K562 (cell line): ENCODE measurements at regions not wholly inside any gene's neighbourhood (a gene's known extent, or its start where the extent isn't known, plus 50 kb on each side); places are given as distances from the start of the nearest gene placed in this dataset.

Source experiments
- ATAC-seq: fragments of 200-7000 bp; cut with Tn5 transposase; 3 replicates; pipeline ENCODE4 v1.9.1; 2020; ENCODE audit warnings: moderate library complexity
- BruUV-seq: library from RNA; stranded (reverse); fragments of 400-500 nt; replicated peaks from 2 replicates; lab custom pipeline; 2021; lab: Mats Ljungman, UMichigan
- CTCF ChIA-PET: fragments of 300-600 bp; formaldehyde crosslinking; extraction: SDS; loops from one replicate; lab custom pipeline; 2021; ENCODE audit warnings: low intra/inter-chr PET ratio; lab: Yijun Ruan, JAX
- POLR2A ChIA-PET: fragments of 300-600, 350-650 bp; sonication (Branson Sonifier 250); formaldehyde crosslinking; extraction: SDS; loops from one replicate; lab custom pipeline; 2021; ENCODE audit warnings: antibody characterized with exemption, inconsistent platforms; lab: Yijun Ruan, JAX
- DNase-seq, 4 experiments: peaks; one replicate each; pipeline versions ENCODE4 v3.0.0 to v3.0.0-alpha.2; 2011 to 2018; ENCODE audit warnings: low spot score in 3 of 4, mixed read lengths in 3 of 4; ENCODE audit errors: extremely low read depth in 1 of 4
- FAIRE-seq: peaks from 2 replicates; lab custom pipeline; 2011; peaks lifted over from hg19 to GRCh38; lab: Jason Lieb, UNC
- H2AFZ ChIP-seq: 2 replicates; pipeline ENCODE4 v1.6.0; 2011; ENCODE audit warnings: low read depth, low read length, control low read depth, inconsistent platforms
- H3K27ac ChIP-seq: fragments of 200-600 bp; 3 replicates; pipeline ENCODE4 v1.8.0; 2011; ENCODE audit warnings: low read depth, mild to moderate bottlenecking, control low read depth, inconsistent platforms, low read length, moderate library complexity, mixed read lengths; ENCODE audit errors: extremely low read depth
- H3K27me3 ChIP-seq, 2 experiments: fragments of 300-600 bp in 1 of 2; 2 replicates in 1 of 2; 3 replicates in 1 of 2; pipeline versions ENCODE4 v1.6.0 to v1.8.0; 2011; ENCODE audit warnings: inconsistent platforms in 2 of 2, low read length in 2 of 2, mild to moderate bottlenecking in 1 of 2, mixed read lengths in 1 of 2, moderate library complexity in 1 of 2; ENCODE audit not compliant: control insufficient read depth in 2 of 2, insufficient read depth in 2 of 2
- H3K36me3 ChIP-seq: fragments of 300-600 bp; 3 replicates; pipeline ENCODE4 v1.8.0; 2011; ENCODE audit warnings: mild to moderate bottlenecking, low read length, inconsistent platforms; ENCODE audit not compliant: control insufficient read depth, insufficient read depth
- H3K4me1 ChIP-seq, 2 experiments: fragments of 200-600 bp in 1 of 2; replicated peaks in 1 of 2; 2 replicates in 1 of 2; 3 replicates in 1 of 2; pipeline versions ENCODE4 v1.5.1 to v1.8.0; 2011; ENCODE audit warnings: inconsistent platforms in 2 of 2, low read length in 2 of 2, mild to moderate bottlenecking in 1 of 2, mixed read lengths in 1 of 2, moderate library complexity in 1 of 2; ENCODE audit not compliant: control insufficient read depth in 2 of 2, insufficient read depth in 2 of 2
- H3K4me2 ChIP-seq: 2 replicates; pipeline ENCODE4 v1.6.1; 2011; ENCODE audit warnings: low read length, control low read depth, inconsistent platforms, mixed read lengths; ENCODE audit not compliant: insufficient read depth
- H3K4me3 ChIP-seq: fragments of 200-600 bp; sonication (generic), shearing (Covaris generic); 2 replicates; pipeline ENCODE4 v1.5.1; 2016; ENCODE audit warnings: control low read depth, inconsistent platforms
- H3K79me2 ChIP-seq: fragments of 200-600 bp; 3 replicates; pipeline ENCODE4 v1.8.0; 2011; ENCODE audit warnings: low read length, inconsistent platforms; ENCODE audit not compliant: control insufficient read depth, insufficient read depth
- H3K9ac ChIP-seq, 2 experiments: 2 replicates each; pipeline versions ENCODE4 v1.6.0 to v1.6.1; 2011; ENCODE audit warnings: low read depth in 2 of 2, low read length in 2 of 2, control low read depth in 1 of 2, inconsistent platforms in 1 of 2, mild to moderate bottlenecking in 1 of 2, mixed read lengths in 1 of 2; ENCODE audit not compliant: insufficient read depth in 1 of 2
- H3K9me1 ChIP-seq: one replicate; pipeline ENCODE4 v1.6.0; 2011; ENCODE audit warnings: inconsistent platforms, mild to moderate bottlenecking, low read length, moderate library complexity; ENCODE audit not compliant: control insufficient read depth, insufficient read depth
- H3K9me3 ChIP-seq: replicated peaks from 2 replicates; pipeline ENCODE4 v1.5.1; 2011; ENCODE audit warnings: low read depth, low read length, inconsistent platforms; ENCODE audit not compliant: control insufficient read depth, insufficient read depth
- H4K20me1 ChIP-seq: replicated peaks from 2 replicates; pipeline ENCODE4 v1.6.1; 2011; ENCODE audit warnings: low read length, inconsistent platforms, mixed read lengths; ENCODE audit not compliant: control insufficient read depth, insufficient read depth
- DPF2 ChIP-seq: fragments of 450-650 bp; IDR thresholded peaks from 2 replicates; pipeline ENCODE4 v1.6.1; 2016
- FUS ChIP-seq: fragments of 200-400 bp; formaldehyde crosslinking; optimal IDR thresholded peaks from 2 replicates; pipeline ENCODE3; 2017; ENCODE audit warnings: low read depth, low read length
- NR0B1 ChIP-seq: fragments of 450-650 bp; IDR thresholded peaks from one replicate; pipeline ENCODE4 v1.6.1; 2018; ENCODE audit warnings: mild to moderate bottlenecking, moderate library complexity; ENCODE audit not compliant: partially characterized antibody
- RERE ChIP-seq: sonication (generic); formaldehyde crosslinking; IDR thresholded peaks from 2 replicates; pipeline ENCODE4 v1.8.0; 2023; ENCODE audit warnings: missing genetic modification reagents, mild to moderate bottlenecking, borderline replicate concordance
- SNRNP70 ChIP-seq: fragments of 200-400 bp; formaldehyde crosslinking; optimal IDR thresholded peaks from 2 replicates; pipeline ENCODE3; 2017; ENCODE audit warnings: low read depth, low read length
- TEAD2 ChIP-seq: fragments of 450-650 bp; IDR thresholded peaks from 2 replicates; pipeline ENCODE4 v1.6.1; 2016; ENCODE audit warnings: missing genetic modification characterization, control low read depth, missing compliant biosample characterization
- ZBTB49 ChIP-seq: sonication (generic); formaldehyde crosslinking; IDR thresholded peaks from 2 replicates; pipeline ENCODE4 v1.8.0; 2022; ENCODE audit warnings: missing genetic modification reagents, mild to moderate bottlenecking, borderline replicate concordance
- ZHX1 ChIP-seq: fragments of 150-350 bp; conservative IDR thresholded peaks from 2 replicates; pipeline ENCODE4 v1.6.1; 2014; ENCODE audit warnings: low read length
- WGBS: fragments of 100-300 bp; shearing (Covaris generic); methylation state at CpG from one replicate; pipeline ENCODE4 v1.1.6; 2016; ENCODE audit warnings: low coverage, mixed read lengths; ENCODE audit not compliant: insufficient coverage; ENCODE audit errors: missing lambda C conversion rate; 5-methylcytosine and 5-hydroxymethylcytosine counted together
- in situ Hi-C: fragments of 300-500 bp; cut with MboI; formaldehyde crosslinking; loops from 4 replicates; pipeline ENCODE4 v1.15.0; 2018; ENCODE audit warnings: inconsistent platforms, mixed read lengths
- intact Hi-C: fragments of 100-400 bp; cut with micrococcal nuclease; formaldehyde crosslinking; loops from 2 replicates; pipeline ENCODE4 v1.14.2; 2022

GRCh38 chr1:10888791-10889649, 92.6 kb upstream of the CASZ1 start:
- no peak overlapping the region for H3K4me2 ChIP-seq
- ChIA-PET CTCF (no interaction called here), POLR2A (interaction anchor here (0.7 to 1.7 kb wide), 6 partner anchors 13 to 93 kb away, joined by 3 to 4 read pairs (median 3); no protein-coding TSS in a partner anchor)
- H4K20me1 ChIP-seq, result peaks cover 13% of the 10 kb centered on the region; the same call in 1 of the 2 replicates
- H3K4me3 ChIP-seq, result no peak overlapping the region
- in situ Hi-C loops (no loop called here), intact Hi-C loops (no loop called here)
- H3K9me3 ChIP-seq, result no peaks in the 10 kb centered on the region
- no peak overlapping the region for H3K9ac ChIP-seq
- DNase-seq (peak in 1 of 4 experiments; percentile 38), ATAC-seq (no peak), FAIRE-seq (no peak)
- no TSS peak for BruUV-seq
- no peaks in the 10 kb centered on the region for H3K9me1 ChIP-seq
- no peak overlapping the region for H2AFZ ChIP-seq
- H3K27ac ChIP-seq, result no peak overlapping the region
- H3K27me3 ChIP-seq, result peaks cover 32 to 52% of the 10 kb centered on the region in 2 experiments
- H3K79me2 ChIP-seq, result no peaks in the 10 kb centered on the region
- no peaks in the 10 kb centered on the region for H3K36me3 ChIP-seq
- 24% methylated on average over 32 of the region's 66 CpGs for WGBS
- peaks cover 0 to 10% of the 10 kb centered on the region in 2 experiments; a peak in 2 of 5 replicates for H3K4me1 ChIP-seq
- no peak for TF ChIP-seq DPF2
- TF ChIP-seq TEAD2 (tag), result no peak
- no peak for TF ChIP-seq NR0B1
- no peak for TF ChIP-seq FUS
- no peak for TF ChIP-seq SNRNP70
- no peak for TF ChIP-seq RERE
- TF ChIP-seq ZHX1, result no peak
- no peak for TF ChIP-seq ZBTB49
